GM23338 (cell line): ENCODE measurements at regions not wholly inside any gene's neighbourhood (a gene's known extent, or its start where the extent isn't known, plus 50 kb on each side); places are given as distances from the start of the nearest gene placed in this dataset.

Experiments used
- ATAC-seq: fragments of 200-7000 bp; cut with Tn5 transposase; 3 replicates; pipeline ENCODE4 v1.9.1; 2020
- DNase-seq: peaks from one replicate; pipeline ENCODE4 v3.0.0-alpha.2; 2015; ENCODE audit warnings: low spot score
- H2AFZ ChIP-seq: fragments of 200-600 bp; sonication (generic); 2 replicates; pipeline ENCODE4 v1.8.0; 2016; ENCODE audit warnings: antibody characterized with exemption, mild to moderate bottlenecking, moderate library complexity
- H3F3A ChIP-seq: fragments of 200-600 bp; sonication (generic); replicated peaks from 2 replicates; pipeline ENCODE4 v1.8.0; 2017; ENCODE audit warnings: antibody characterized with exemption, mixed run types, low read depth
- H3K27ac ChIP-seq: fragments of 200-600 bp; sonication (generic); 2 replicates; pipeline ENCODE4 v1.6.1; 2016; ENCODE audit warnings: low read depth
- H3K27me3 ChIP-seq: fragments of 200-600 bp; sonication (generic); 2 replicates; pipeline ENCODE4 v1.8.0; 2016; ENCODE audit warnings: mild to moderate bottlenecking, mixed run types, moderate library complexity; ENCODE audit not compliant: insufficient read depth
- H3K36me3 ChIP-seq: fragments of 200-600 bp; sonication (generic); 2 replicates; pipeline ENCODE4 v1.8.0; 2016; ENCODE audit warnings: mild to moderate bottlenecking; ENCODE audit not compliant: insufficient read depth
- H3K4me1 ChIP-seq: fragments of 200-600 bp; sonication (generic); 2 replicates; pipeline ENCODE4 v1.8.0; 2016; ENCODE audit warnings: mild to moderate bottlenecking, moderate library complexity; ENCODE audit not compliant: insufficient read depth
- H3K4me2 ChIP-seq: fragments of 200-600 bp; sonication (generic); 2 replicates; pipeline ENCODE4 v1.7.1; 2017; ENCODE audit warnings: mixed run types
- H3K4me3 ChIP-seq: fragments of 200-600 bp; sonication (generic); 2 replicates; pipeline ENCODE4 v1.6.1; 2016; ENCODE audit warnings: mixed run types
- H3K79me2 ChIP-seq: fragments of 200-600 bp; sonication (generic); replicated peaks from 2 replicates; pipeline ENCODE4 v1.8.0; 2017; ENCODE audit warnings: mild to moderate bottlenecking; ENCODE audit not compliant: insufficient read depth
- H3K9me2 ChIP-seq: fragments of 200-600 bp; sonication (generic); 2 replicates; pipeline ENCODE4 v1.8.0; 2017; ENCODE audit not compliant: insufficient read depth
- H4K20me1 ChIP-seq: fragments of 200-600 bp; sonication (generic); replicated peaks from 2 replicates; pipeline ENCODE4 v1.8.0; 2017; ENCODE audit warnings: mild to moderate bottlenecking; ENCODE audit not compliant: insufficient read depth
- H3K27ac Mint-ChIP-seq: 2 replicates; pipeline ENCODE4 v1.8.0; 2020; ENCODE audit warnings: inconsistent platforms, mild to moderate bottlenecking, moderate library complexity, mixed read lengths
- H3K27me3 Mint-ChIP-seq: 3 replicates; pipeline ENCODE4 v1.8.0; 2022; ENCODE audit warnings: low read depth, mild to moderate bottlenecking, moderate library complexity, mixed read lengths, inconsistent platforms; ENCODE audit not compliant: insufficient read depth, poor library complexity
- H3K36me3 Mint-ChIP-seq: 3 replicates; pipeline ENCODE4 v1.8.0; 2021; ENCODE audit warnings: low read depth, mild to moderate bottlenecking, inconsistent platforms, moderate library complexity, mixed read lengths
- H3K4me1 Mint-ChIP-seq: 3 replicates; pipeline ENCODE4 v1.8.0; 2020; ENCODE audit warnings: mild to moderate bottlenecking, inconsistent platforms, mixed read lengths
- H3K4me3 Mint-ChIP-seq: 3 replicates; pipeline ENCODE4 v1.8.0; 2021; ENCODE audit warnings: moderate library complexity, mild to moderate bottlenecking, inconsistent platforms, mixed read lengths
- H3K9me3 Mint-ChIP-seq: 3 replicates; pipeline ENCODE4 v1.8.0; 2020; ENCODE audit warnings: moderate library complexity, mild to moderate bottlenecking, inconsistent platforms, mixed read lengths
- CREB1 ChIP-seq: fragments of 250-450 bp; sonication (Bioruptor Pico); IDR thresholded peaks from 2 replicates; pipeline ENCODE4 v1.5.0; 2020; ENCODE audit warnings: low read depth, mild to moderate bottlenecking, moderate library complexity
- EZH2 ChIP-seq: fragments of 200-600 bp; sonication (generic); IDR thresholded peaks from one replicate; pipeline ENCODE4 v1.8.0; 2017; ENCODE audit warnings: antibody characterized with exemption, mild to moderate bottlenecking, low read depth; ENCODE audit not compliant: unreplicated experiment
- EZH2phosphoT487 ChIP-seq: fragments of 200-600 bp; sonication (generic); IDR thresholded peaks from one replicate; pipeline ENCODE4 v1.8.1; 2018; ENCODE audit warnings: antibody characterized with exemption; ENCODE audit not compliant: unreplicated experiment
- JUNB ChIP-seq: IDR thresholded peaks from one replicate; pipeline ENCODE4 v1.6.1; 2016; ENCODE audit warnings: antibody characterized with exemption; ENCODE audit not compliant: unreplicated experiment
- NANOG ChIP-seq: IDR thresholded peaks from 2 replicates; pipeline ENCODE4 v1.6.1; 2016; ENCODE audit warnings: antibody characterized with exemption, borderline replicate concordance
- POLR2AphosphoS5 ChIP-seq: IDR thresholded peaks from 2 replicates; pipeline ENCODE4 v1.6.1; 2016; ENCODE audit warnings: antibody characterized with exemption, low read depth
- STAT1 ChIP-seq: IDR thresholded peaks from one replicate; pipeline ENCODE4 v1.6.1; 2016; ENCODE audit warnings: antibody characterized with exemption; ENCODE audit not compliant: unreplicated experiment
- ZNF114 ChIP-seq: fragments of 250-450 bp; sonication (Bioruptor Pico); IDR thresholded peaks from 2 replicates; pipeline ENCODE4 v1.5.0; 2020; ENCODE audit warnings: mild to moderate bottlenecking, moderate library complexity
- ZNF331 ChIP-seq: fragments of 250-450 bp; sonication (Bioruptor Pico); IDR thresholded peaks from 2 replicates; pipeline ENCODE4 v1.5.0; 2020; ENCODE audit warnings: low read depth, mild to moderate bottlenecking, moderate library complexity
- TF ChIP-seq, protein P1 (sequence below): IDR thresholded peaks from 2 replicates; pipeline ENCODE4 v1.6.1; 2016; ENCODE audit warnings: antibody characterized with exemption
- TF ChIP-seq, protein P2 (sequence below), 2 experiments: fragments of 200-600 bp in 1 of 2; sonication (generic) in 1 of 2; conservative IDR thresholded peaks; 2 replicates each; pipeline versions ENCODE4 v1.5.1 to v1.6.1; 2016 to 2017; ENCODE audit warnings: antibody characterized with exemption in 2 of 2, low read depth in 2 of 2, mild to moderate bottlenecking in 2 of 2, moderate library complexity in 1 of 2
- TF ChIP-seq, protein P3 (sequence below): fragments of 250-450 bp; sonication (Bioruptor Pico); IDR thresholded peaks from 2 replicates; pipeline ENCODE4 v1.5.0; 2020; ENCODE audit warnings: mild to moderate bottlenecking, moderate library complexity
- TF ChIP-seq, protein P4 (sequence below): IDR thresholded peaks from one replicate; pipeline ENCODE4 v1.6.1; 2018; ENCODE audit warnings: antibody characterized with exemption; ENCODE audit not compliant: unreplicated experiment

DNA sequence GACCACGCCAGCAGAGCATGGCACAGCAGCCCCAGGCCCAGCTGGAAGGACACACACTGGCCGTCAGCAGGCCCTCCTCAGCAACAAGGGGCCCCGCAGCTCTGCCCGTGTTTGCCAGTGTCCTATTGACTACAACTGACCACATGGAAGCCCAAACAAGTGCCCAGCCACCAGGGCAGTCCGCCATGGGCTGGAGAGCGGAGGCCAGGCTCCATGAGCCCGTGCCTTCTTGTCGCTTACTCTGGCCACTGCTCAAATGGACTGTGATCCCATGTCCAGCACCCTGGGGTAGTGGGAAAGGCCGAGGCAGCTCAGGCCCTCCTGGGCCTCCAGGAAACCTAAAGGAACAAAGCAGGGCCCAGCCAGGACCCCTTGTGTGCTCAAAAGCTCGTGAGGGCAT lies 53.9 kb upstream of the TAF1B start:
- no peak overlapping the region for H3K4me3 ChIP-seq
- H3K4me1 ChIP-seq, result peaks cover 6% of the 10 kb centered on the region; the same call in 1 of the 2 replicates

More for the DNA sequence above, 53.9 kb upstream of the TAF1B start:
- DNase-seq (no peak), ATAC-seq (no peak)
- Mint-ChIP-seq H3K27ac (no peak overlapping the region), H3K4me3 (no peak overlapping the region), H3K36me3 (peaks cover 10% of the 10 kb centered on the region), H3K9me3 (peaks cover 22% of the 10 kb centered on the region), H3K27me3 (peaks cover 21% of the 10 kb centered on the region), H3K4me1 (peaks cover 12% of the 10 kb centered on the region)
- no peaks in the 10 kb centered on the region for H3K36me3 ChIP-seq
- H4K20me1 ChIP-seq, result no peaks in the 10 kb centered on the region
- H3K27ac ChIP-seq, result no peak overlapping the region
- no peaks in the 10 kb centered on the region for H3K79me2 ChIP-seq
- no peak overlapping the region for H3K4me2 ChIP-seq
- H3K9me2 ChIP-seq, result no peaks in the 10 kb centered on the region
- H2AFZ ChIP-seq, result no peak overlapping the region
- H3K27me3 ChIP-seq, result peaks cover 5% of the 10 kb centered on the region; the same call in 1 of the 2 replicates
- no peak for TF ChIP-seq POLR2AphosphoS5
- TF ChIP-seq ZNF114 (CRISPR knock-in tag), result no peak
- TF ChIP-seq NANOG, result no peak
- no peak for TF ChIP-seq CREB1 (CRISPR knock-in tag)
- TF ChIP-seq STAT1, result no peak
- TF ChIP-seq JUNB, result no peak
- TF ChIP-seq EZH2phosphoT487, result no peak
- no peak for TF ChIP-seq ZNF331 (CRISPR knock-in tag)
- TF ChIP-seq, protein P1, sequence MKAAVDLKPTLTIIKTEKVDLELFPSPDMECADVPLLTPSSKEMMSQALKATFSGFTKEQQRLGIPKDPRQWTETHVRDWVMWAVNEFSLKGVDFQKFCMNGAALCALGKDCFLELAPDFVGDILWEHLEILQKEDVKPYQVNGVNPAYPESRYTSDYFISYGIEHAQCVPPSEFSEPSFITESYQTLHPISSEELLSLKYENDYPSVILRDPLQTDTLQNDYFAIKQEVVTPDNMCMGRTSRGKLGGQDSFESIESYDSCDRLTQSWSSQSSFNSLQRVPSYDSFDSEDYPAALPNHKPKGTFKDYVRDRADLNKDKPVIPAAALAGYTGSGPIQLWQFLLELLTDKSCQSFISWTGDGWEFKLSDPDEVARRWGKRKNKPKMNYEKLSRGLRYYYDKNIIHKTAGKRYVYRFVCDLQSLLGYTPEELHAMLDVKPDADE, result no peak
- TF ChIP-seq, protein P2, sequence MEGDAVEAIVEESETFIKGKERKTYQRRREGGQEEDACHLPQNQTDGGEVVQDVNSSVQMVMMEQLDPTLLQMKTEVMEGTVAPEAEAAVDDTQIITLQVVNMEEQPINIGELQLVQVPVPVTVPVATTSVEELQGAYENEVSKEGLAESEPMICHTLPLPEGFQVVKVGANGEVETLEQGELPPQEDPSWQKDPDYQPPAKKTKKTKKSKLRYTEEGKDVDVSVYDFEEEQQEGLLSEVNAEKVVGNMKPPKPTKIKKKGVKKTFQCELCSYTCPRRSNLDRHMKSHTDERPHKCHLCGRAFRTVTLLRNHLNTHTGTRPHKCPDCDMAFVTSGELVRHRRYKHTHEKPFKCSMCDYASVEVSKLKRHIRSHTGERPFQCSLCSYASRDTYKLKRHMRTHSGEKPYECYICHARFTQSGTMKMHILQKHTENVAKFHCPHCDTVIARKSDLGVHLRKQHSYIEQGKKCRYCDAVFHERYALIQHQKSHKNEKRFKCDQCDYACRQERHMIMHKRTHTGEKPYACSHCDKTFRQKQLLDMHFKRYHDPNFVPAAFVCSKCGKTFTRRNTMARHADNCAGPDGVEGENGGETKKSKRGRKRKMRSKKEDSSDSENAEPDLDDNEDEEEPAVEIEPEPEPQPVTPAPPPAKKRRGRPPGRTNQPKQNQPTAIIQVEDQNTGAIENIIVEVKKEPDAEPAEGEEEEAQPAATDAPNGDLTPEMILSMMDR (conservative IDR thresholded peaks at IDR 0.05; ENCODE audit: low read depth in 2 of 2), result no peak
- TF ChIP-seq, protein P3, sequence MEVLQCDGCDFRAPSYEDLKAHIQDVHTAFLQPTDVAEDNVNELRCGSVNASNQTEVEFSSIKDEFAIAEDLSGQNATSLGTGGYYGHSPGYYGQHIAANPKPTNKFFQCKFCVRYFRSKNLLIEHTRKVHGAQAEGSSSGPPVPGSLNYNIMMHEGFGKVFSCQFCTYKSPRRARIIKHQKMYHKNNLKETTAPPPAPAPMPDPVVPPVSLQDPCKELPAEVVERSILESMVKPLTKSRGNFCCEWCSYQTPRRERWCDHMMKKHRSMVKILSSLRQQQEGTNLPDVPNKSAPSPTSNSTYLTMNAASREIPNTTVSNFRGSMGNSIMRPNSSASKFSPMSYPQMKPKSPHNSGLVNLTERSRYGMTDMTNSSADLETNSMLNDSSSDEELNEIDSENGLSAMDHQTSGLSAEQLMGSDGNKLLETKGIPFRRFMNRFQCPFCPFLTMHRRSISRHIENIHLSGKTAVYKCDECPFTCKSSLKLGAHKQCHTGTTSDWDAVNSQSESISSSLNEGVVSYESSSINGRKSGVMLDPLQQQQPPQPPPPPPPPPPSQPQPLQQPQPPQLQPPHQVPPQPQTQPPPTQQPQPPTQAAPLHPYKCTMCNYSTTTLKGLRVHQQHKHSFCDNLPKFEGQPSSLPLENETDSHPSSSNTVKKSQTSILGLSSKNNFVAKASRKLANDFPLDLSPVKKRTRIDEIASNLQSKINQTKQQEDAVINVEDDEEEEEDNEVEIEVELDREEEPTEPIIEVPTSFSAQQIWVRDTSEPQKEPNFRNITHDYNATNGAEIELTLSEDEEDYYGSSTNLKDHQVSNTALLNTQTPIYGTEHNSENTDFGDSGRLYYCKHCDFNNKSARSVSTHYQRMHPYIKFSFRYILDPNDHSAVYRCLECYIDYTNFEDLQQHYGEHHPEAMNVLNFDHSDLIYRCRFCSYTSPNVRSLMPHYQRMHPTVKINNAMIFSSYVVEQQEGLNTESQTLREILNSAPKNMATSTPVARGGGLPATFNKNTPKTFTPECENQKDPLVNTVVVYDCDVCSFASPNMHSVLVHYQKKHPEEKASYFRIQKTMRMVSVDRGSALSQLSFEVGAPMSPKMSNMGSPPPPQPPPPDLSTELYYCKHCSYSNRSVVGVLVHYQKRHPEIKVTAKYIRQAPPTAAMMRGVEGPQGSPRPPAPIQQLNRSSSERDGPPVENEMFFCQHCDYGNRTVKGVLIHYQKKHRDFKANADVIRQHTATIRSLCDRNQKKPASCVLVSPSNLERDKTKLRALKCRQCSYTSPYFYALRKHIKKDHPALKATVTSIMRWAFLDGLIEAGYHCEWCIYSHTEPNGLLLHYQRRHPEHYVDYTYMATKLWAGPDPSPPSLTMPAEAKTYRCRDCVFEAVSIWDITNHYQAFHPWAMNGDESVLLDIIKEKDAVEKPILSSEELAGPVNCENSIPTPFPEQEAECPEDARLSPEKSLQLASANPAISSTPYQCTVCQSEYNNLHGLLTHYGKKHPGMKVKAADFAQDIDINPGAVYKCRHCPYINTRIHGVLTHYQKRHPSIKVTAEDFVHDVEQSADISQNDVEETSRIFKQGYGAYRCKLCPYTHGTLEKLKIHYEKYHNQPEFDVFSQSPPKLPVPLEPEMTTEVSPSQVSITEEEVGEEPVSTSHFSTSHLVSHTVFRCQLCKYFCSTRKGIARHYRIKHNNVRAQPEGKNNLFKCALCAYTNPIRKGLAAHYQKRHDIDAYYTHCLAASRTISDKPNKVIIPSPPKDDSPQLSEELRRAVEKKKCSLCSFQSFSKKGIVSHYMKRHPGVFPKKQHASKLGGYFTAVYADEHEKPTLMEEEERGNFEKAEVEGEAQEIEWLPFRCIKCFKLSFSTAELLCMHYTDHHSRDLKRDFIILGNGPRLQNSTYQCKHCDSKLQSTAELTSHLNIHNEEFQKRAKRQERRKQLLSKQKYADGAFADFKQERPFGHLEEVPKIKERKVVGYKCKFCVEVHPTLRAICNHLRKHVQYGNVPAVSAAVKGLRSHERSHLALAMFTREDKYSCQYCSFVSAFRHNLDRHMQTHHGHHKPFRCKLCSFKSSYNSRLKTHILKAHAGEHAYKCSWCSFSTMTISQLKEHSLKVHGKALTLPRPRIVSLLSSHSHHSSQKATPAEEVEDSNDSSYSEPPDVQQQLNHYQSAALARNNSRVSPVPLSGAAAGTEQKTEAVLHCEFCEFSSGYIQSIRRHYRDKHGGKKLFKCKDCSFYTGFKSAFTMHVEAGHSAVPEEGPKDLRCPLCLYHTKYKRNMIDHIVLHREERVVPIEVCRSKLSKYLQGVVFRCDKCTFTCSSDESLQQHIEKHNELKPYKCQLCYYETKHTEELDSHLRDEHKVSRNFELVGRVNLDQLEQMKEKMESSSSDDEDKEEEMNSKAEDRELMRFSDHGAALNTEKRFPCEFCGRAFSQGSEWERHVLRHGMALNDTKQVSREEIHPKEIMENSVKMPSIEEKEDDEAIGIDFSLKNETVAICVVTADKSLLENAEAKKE, result no peak
- no peak for TF ChIP-seq EZH2
- TF ChIP-seq, protein P4, sequence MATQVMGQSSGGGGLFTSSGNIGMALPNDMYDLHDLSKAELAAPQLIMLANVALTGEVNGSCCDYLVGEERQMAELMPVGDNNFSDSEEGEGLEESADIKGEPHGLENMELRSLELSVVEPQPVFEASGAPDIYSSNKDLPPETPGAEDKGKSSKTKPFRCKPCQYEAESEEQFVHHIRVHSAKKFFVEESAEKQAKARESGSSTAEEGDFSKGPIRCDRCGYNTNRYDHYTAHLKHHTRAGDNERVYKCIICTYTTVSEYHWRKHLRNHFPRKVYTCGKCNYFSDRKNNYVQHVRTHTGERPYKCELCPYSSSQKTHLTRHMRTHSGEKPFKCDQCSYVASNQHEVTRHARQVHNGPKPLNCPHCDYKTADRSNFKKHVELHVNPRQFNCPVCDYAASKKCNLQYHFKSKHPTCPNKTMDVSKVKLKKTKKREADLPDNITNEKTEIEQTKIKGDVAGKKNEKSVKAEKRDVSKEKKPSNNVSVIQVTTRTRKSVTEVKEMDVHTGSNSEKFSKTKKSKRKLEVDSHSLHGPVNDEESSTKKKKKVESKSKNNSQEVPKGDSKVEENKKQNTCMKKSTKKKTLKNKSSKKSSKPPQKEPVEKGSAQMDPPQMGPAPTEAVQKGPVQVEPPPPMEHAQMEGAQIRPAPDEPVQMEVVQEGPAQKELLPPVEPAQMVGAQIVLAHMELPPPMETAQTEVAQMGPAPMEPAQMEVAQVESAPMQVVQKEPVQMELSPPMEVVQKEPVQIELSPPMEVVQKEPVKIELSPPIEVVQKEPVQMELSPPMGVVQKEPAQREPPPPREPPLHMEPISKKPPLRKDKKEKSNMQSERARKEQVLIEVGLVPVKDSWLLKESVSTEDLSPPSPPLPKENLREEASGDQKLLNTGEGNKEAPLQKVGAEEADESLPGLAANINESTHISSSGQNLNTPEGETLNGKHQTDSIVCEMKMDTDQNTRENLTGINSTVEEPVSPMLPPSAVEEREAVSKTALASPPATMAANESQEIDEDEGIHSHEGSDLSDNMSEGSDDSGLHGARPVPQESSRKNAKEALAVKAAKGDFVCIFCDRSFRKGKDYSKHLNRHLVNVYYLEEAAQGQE, result no peak
- no peaks in the 10 kb centered on the region for H3F3A ChIP-seq
